AG04450 (cell line): ENCODE measurements at regions not wholly inside any gene's neighbourhood (a gene's known extent, or its start where the extent isn't known, plus 50 kb on each side); places are given as distances from the start of the nearest gene placed in this dataset.

Experiments
- CTCF ChIA-PET: fragments of 300-600, 350-600 bp; formaldehyde crosslinking; extraction: SDS; loops from one replicate; lab custom pipeline; 2022; ENCODE audit warnings: antibody characterized with exemption, inconsistent platforms; lab: Charles Lee
- POLR2A ChIA-PET: fragments of 350-600 bp; formaldehyde crosslinking; extraction: SDS; loops from one replicate; lab custom pipeline; 2021; ENCODE audit warnings: antibody characterized with exemption, inconsistent platforms; lab: Yijun Ruan, JAX
- DNase-seq: peaks from one replicate; pipeline ENCODE4 v3.0.0-alpha.2; 2011; ENCODE audit warnings: low read depth, low spot score
- H3K27ac ChIP-seq: one replicate; pipeline ENCODE4 v1.5.1; 2012; ENCODE audit warnings: low read depth, low read length, control low read depth
- H3K27me3 ChIP-seq: one replicate; pipeline ENCODE4 v1.6.0; 2012; ENCODE audit warnings: low read length; ENCODE audit not compliant: control insufficient read depth, insufficient read depth
- H3K4me3 ChIP-seq: 2 replicates; pipeline ENCODE4 v1.5.1; 2011; ENCODE audit warnings: mild to moderate bottlenecking, low read depth, low read length, control low read depth
- H3K9me3 ChIP-seq: 2 replicates; pipeline ENCODE4 v1.5.1; 2012; ENCODE audit warnings: low read length; ENCODE audit not compliant: control insufficient read depth, insufficient read depth
- TF ChIP-seq, protein P1 (sequence below): IDR thresholded peaks from 2 replicates; pipeline ENCODE4 v1.5.1; 2011; ENCODE audit warnings: low read depth, low read length, control low read depth, inconsistent platforms

GRCh38 chr10:58965855-58966254 is 210.6 kb upstream of the PHYHIPL start:
- ChIA-PET POLR2A (no interaction called here), CTCF (interaction anchor here (1.6 kb wide), 1 partner anchor 14 kb away, joined by 6 read pairs; no protein-coding TSS in a partner anchor)
- Histone ChIP-seq H3K27ac (no peak overlapping the region), H3K4me3 (no peak overlapping the region), H3K9me3 (no peaks in the 10 kb centered on the region), H3K27me3 (peaks cover 5% of the 10 kb centered on the region)
- DNase-seq: no peak
- TF ChIP-seq, protein P1, sequence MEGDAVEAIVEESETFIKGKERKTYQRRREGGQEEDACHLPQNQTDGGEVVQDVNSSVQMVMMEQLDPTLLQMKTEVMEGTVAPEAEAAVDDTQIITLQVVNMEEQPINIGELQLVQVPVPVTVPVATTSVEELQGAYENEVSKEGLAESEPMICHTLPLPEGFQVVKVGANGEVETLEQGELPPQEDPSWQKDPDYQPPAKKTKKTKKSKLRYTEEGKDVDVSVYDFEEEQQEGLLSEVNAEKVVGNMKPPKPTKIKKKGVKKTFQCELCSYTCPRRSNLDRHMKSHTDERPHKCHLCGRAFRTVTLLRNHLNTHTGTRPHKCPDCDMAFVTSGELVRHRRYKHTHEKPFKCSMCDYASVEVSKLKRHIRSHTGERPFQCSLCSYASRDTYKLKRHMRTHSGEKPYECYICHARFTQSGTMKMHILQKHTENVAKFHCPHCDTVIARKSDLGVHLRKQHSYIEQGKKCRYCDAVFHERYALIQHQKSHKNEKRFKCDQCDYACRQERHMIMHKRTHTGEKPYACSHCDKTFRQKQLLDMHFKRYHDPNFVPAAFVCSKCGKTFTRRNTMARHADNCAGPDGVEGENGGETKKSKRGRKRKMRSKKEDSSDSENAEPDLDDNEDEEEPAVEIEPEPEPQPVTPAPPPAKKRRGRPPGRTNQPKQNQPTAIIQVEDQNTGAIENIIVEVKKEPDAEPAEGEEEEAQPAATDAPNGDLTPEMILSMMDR: no peak

GRCh38 chr10:58967551-58968388 is 208.7 kb upstream of the PHYHIPL start:
- TF ChIP-seq, protein P1: no peak
- Histone ChIP-seq H3K9me3 (no peaks in the 10 kb centered on the region), H3K27me3 (peaks cover 5% of the 10 kb centered on the region), H3K27ac (no peak overlapping the region), H3K4me3 (no peak overlapping the region)
- DNase-seq: no peak
- POLR2A ChIA-PET: no interaction called here
- CTCF ChIA-PET: interaction anchor here (1.5 to 1.6 kb wide), 2 partner anchors 15 kb away, joined by 6 to 7 read pairs; no protein-coding TSS in a partner anchor

DNA sequence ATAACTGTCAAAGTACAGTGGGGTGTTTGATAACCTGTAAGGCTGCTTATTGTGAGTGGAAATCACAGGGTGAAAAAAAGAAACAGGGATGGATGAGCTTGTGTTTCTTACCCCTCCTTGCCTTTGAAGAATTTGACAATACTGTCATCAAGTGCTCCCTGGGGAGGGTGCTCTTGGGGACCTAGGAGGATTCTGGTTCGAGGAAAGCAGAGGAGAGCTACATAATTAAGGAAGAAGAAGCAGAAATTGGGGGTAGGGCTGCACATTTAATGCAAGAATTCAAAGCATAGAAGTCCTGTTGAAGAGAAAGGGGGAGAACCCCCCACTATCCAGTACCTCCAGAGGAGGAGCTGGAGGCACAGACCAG is 208.1 kb upstream of the PHYHIPL start:
- POLR2A ChIA-PET: no interaction called here
- Histone ChIP-seq H3K4me3 (no peak overlapping the region), H3K27ac (no peak overlapping the region), H3K9me3 (no peaks in the 10 kb centered on the region), H3K27me3 (peaks cover 5% of the 10 kb centered on the region)
- DNase-seq: no peak
- CTCF ChIA-PET: interaction anchor here (1.5 kb wide), 1 partner anchor 16 kb away, joined by 7 read pairs; no protein-coding TSS in a partner anchor
- TF ChIP-seq, protein P1: no peak

DNA sequence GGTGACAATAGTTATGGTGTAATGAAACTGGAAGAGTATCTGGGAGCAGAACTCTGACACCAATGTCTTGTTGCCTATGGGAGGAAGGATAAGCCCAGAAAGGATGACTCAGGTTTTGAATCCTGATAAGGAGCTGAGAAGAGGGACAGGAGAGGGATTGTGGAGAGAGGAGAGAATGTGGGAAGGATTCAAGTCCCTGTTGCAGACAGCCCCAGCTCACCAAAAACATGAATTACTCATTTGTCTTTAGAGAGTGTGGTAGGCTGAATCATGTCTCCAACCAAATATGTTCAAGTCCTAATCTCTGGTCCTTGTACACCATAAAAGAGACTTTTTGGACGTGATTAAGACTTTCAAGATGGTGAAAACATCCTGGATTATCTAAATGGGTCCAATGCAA is 206.9 kb upstream of the PHYHIPL start:
- no peak for DNase-seq
- H3K4me3 ChIP-seq: no peak overlapping the region
- CTCF ChIA-PET: no interaction called here

More for the DNA sequence above, 206.9 kb upstream of the PHYHIPL start:
- TF ChIP-seq, protein P1: no peak
- POLR2A ChIA-PET: no interaction called here
- Histone ChIP-seq H3K27me3 (peaks cover 5% of the 10 kb centered on the region), H3K27ac (no peak overlapping the region), H3K9me3 (no peaks in the 10 kb centered on the region)
